HEK293 (cell line): ENCODE measurements at regions not wholly inside any gene's neighbourhood (a gene's known extent, or its start where the extent isn't known, plus 50 kb on each side); places are given as distances from the start of the nearest gene placed in this dataset.

Experiments used
- CTCF ChIA-PET: fragments of 350-600 bp; formaldehyde crosslinking; extraction: SDS; loops from one replicate; lab custom pipeline; 2021; ENCODE audit warnings: antibody characterized with exemption; lab: Yijun Ruan, JAX
- POLR2A ChIA-PET: fragments of 300-600 bp; formaldehyde crosslinking; extraction: SDS; loops from one replicate; lab custom pipeline; 2020; ENCODE audit warnings: antibody characterized with exemption, inconsistent platforms; lab: Yijun Ruan, JAX
- H3K27ac ChIP-seq: fragments of 200-500 bp; sonication (Bioruptor generic); 2 replicates; pipeline ENCODE4 v1.5.1; 2014; ENCODE audit warnings: low read depth, low read length, control low read depth, inconsistent platforms; ENCODE audit errors: extremely low read depth
- H3K36me3 ChIP-seq, 2 experiments: fragments of 200-500 bp in 1 of 2; sonication (Bioruptor generic) in 1 of 2; 1 replicate in 1 of 2; 2 replicates in 1 of 2; pipeline ENCODE4 v1.5.1; 2014 to 2017; ENCODE audit warnings: inconsistent platforms in 2 of 2, low read length in 2 of 2; ENCODE audit not compliant: control insufficient read depth in 2 of 2, insufficient read depth in 1 of 2
- H3K4me1 ChIP-seq: fragments of 200-500 bp; sonication (Bioruptor generic); 2 replicates; pipeline ENCODE4 v1.5.1; 2014; ENCODE audit warnings: mild to moderate bottlenecking, low read length, inconsistent platforms; ENCODE audit not compliant: control insufficient read depth, insufficient read depth
- H3K4me3 ChIP-seq: 2 replicates; pipeline ENCODE4 v1.5.1; 2011; ENCODE audit warnings: low read depth, mild to moderate bottlenecking, control low read depth, low read length, moderate library complexity
- H3K9me3 ChIP-seq: fragments of 200-500 bp; sonication (Bioruptor generic); 2 replicates; pipeline ENCODE4 v1.5.1; 2014; ENCODE audit warnings: low read depth, low read length, inconsistent platforms; ENCODE audit not compliant: control insufficient read depth, insufficient read depth
- GLIS1 ChIP-seq: fragments of 450-650 bp; formaldehyde crosslinking; IDR thresholded peaks from 2 replicates; pipeline ENCODE4 v1.5.1; 2016; ENCODE audit warnings: missing biosample characterization, missing genetic modification characterization
- PRDM1 ChIP-seq: fragments of 450-650 bp; formaldehyde crosslinking; IDR thresholded peaks from 2 replicates; pipeline ENCODE4; 2016; ENCODE audit warnings: missing biosample characterization, missing genetic modification characterization
- ZBTB11 ChIP-seq: fragments of 450-650 bp; formaldehyde crosslinking; conservative IDR thresholded peaks from 2 replicates; pipeline ENCODE4 v1.5.1; 2016; ENCODE audit warnings: low read depth, missing biosample characterization, missing genetic modification characterization
- ZBTB8A ChIP-seq: fragments of 450-650 bp; formaldehyde crosslinking; IDR thresholded peaks from 2 replicates; pipeline ENCODE4 v1.5.1; 2016; ENCODE audit warnings: missing biosample characterization, missing genetic modification characterization
- ZNF140 ChIP-seq: fragments of 450-650 bp; formaldehyde crosslinking; IDR thresholded peaks from 2 replicates; pipeline ENCODE4 v1.5.1; 2016; ENCODE audit warnings: missing biosample characterization, missing genetic modification characterization
- ZNF175 ChIP-seq: fragments of 450-650 bp; formaldehyde crosslinking; IDR thresholded peaks from 2 replicates; pipeline ENCODE4 v1.5.1; 2016; ENCODE audit warnings: missing biosample characterization, missing genetic modification characterization
- ZNF266 ChIP-seq: fragments of 450-650 bp; formaldehyde crosslinking; IDR thresholded peaks from 2 replicates; pipeline ENCODE4 v1.5.1; 2016; ENCODE audit warnings: missing biosample characterization, missing genetic modification characterization, low read depth
- ZNF350 ChIP-seq: fragments of 450-650 bp; formaldehyde crosslinking; IDR thresholded peaks from 2 replicates; pipeline ENCODE4 v1.5.0; 2017; ENCODE audit warnings: missing biosample characterization, mild to moderate bottlenecking, missing genetic modification characterization
- ZNF394 ChIP-seq: fragments of 450-650 bp; formaldehyde crosslinking; IDR thresholded peaks from 2 replicates; pipeline ENCODE4 v1.5.1; 2016; ENCODE audit warnings: missing biosample characterization, missing genetic modification characterization, mild to moderate bottlenecking, moderate library complexity, borderline replicate concordance
- ZNF510 ChIP-seq: fragments of 450-650 bp; formaldehyde crosslinking; IDR thresholded peaks from 2 replicates; pipeline ENCODE4 v1.5.1; 2018; ENCODE audit warnings: mild to moderate bottlenecking, missing genetic modification characterization, missing biosample characterization; ENCODE audit not compliant: insufficient replicate concordance
- ZNF529 ChIP-seq: fragments of 450-650 bp; formaldehyde crosslinking; IDR thresholded peaks from 2 replicates; pipeline ENCODE4 v1.5.1; 2017; ENCODE audit warnings: missing genetic modification characterization, missing biosample characterization; ENCODE audit not compliant: insufficient replicate concordance
- ZNF555 ChIP-seq: fragments of 450-650 bp; formaldehyde crosslinking; conservative IDR thresholded peaks from 2 replicates; pipeline ENCODE4 v1.5.1; 2017; ENCODE audit warnings: missing biosample characterization, mild to moderate bottlenecking, missing genetic modification characterization, inconsistent platforms
- ZNF558 ChIP-seq: fragments of 450-650 bp; formaldehyde crosslinking; IDR thresholded peaks from 2 replicates; pipeline ENCODE4 v1.5.1; 2016; ENCODE audit warnings: missing biosample characterization, missing genetic modification characterization
- ZNF571 ChIP-seq: fragments of 450-650 bp; formaldehyde crosslinking; IDR thresholded peaks from 2 replicates; pipeline ENCODE4 v1.5.0; 2017; ENCODE audit warnings: missing biosample characterization, missing genetic modification characterization
- ZNF621 ChIP-seq: fragments of 450-650 bp; formaldehyde crosslinking; IDR thresholded peaks from 2 replicates; pipeline ENCODE4 v1.5.1; 2017; ENCODE audit warnings: missing biosample characterization, missing genetic modification characterization
- ZNF623 ChIP-seq: fragments of 450-650 bp; formaldehyde crosslinking; IDR thresholded peaks from 2 replicates; pipeline ENCODE4 v1.5.1; 2016; ENCODE audit warnings: missing biosample characterization, missing genetic modification characterization
- ZNF629 ChIP-seq: fragments of 450-650 bp; formaldehyde crosslinking; IDR thresholded peaks from 2 replicates; pipeline ENCODE4 v1.5.1; 2017; ENCODE audit warnings: missing biosample characterization, missing genetic modification characterization
- ZNF654 ChIP-seq: fragments of 450-650 bp; formaldehyde crosslinking; IDR thresholded peaks from 2 replicates; pipeline ENCODE4 v1.5.1; 2016; ENCODE audit warnings: low read depth, missing biosample characterization, missing genetic modification characterization
- ZNF791 ChIP-seq: fragments of 450-650 bp; formaldehyde crosslinking; IDR thresholded peaks from 2 replicates; pipeline ENCODE4 v1.5.1; 2016; ENCODE audit warnings: missing biosample characterization, missing genetic modification characterization
- TF ChIP-seq, protein P1 (sequence below): fragments of 450-650 bp; formaldehyde crosslinking; IDR thresholded peaks from 2 replicates; pipeline ENCODE4 v1.5.1; 2016; ENCODE audit warnings: missing biosample characterization, missing genetic modification characterization
- TF ChIP-seq, protein P2 (sequence below): fragments of 450-650 bp; formaldehyde crosslinking; IDR thresholded peaks from 2 replicates; pipeline ENCODE4 v1.5.1; 2016; ENCODE audit warnings: missing biosample characterization, missing genetic modification characterization
- TF ChIP-seq, protein P3 (sequence below): fragments of 450-650 bp; formaldehyde crosslinking; IDR thresholded peaks from 2 replicates; pipeline ENCODE4 v1.5.1; 2016; ENCODE audit warnings: missing biosample characterization, missing genetic modification characterization
- TF ChIP-seq, protein P4 (sequence below): fragments of 450-650 bp; formaldehyde crosslinking; IDR thresholded peaks from 2 replicates; pipeline ENCODE4 v1.5.1; 2016; ENCODE audit warnings: missing biosample characterization, missing genetic modification characterization

- TF ChIP-seq, protein P1, sequence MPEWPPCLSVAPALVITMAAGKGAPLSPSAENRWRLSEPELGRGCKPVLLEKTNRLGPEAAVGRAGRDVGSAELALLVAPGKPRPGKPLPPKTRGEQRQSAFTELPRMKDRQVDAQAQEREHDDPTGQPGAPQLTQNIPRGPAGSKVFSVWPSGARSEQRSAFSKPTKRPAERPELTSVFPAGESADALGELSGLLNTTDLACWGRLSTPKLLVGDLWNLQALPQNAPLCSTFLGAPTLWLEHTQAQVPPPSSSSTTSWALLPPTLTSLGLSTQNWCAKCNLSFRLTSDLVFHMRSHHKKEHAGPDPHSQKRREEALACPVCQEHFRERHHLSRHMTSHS (tag by site-specific recombination) = no peak
These were observed 485.2 kb downstream of the PLPP3 start (continued) for GRCh38 chr1:56094168-56094567.

DNA sequence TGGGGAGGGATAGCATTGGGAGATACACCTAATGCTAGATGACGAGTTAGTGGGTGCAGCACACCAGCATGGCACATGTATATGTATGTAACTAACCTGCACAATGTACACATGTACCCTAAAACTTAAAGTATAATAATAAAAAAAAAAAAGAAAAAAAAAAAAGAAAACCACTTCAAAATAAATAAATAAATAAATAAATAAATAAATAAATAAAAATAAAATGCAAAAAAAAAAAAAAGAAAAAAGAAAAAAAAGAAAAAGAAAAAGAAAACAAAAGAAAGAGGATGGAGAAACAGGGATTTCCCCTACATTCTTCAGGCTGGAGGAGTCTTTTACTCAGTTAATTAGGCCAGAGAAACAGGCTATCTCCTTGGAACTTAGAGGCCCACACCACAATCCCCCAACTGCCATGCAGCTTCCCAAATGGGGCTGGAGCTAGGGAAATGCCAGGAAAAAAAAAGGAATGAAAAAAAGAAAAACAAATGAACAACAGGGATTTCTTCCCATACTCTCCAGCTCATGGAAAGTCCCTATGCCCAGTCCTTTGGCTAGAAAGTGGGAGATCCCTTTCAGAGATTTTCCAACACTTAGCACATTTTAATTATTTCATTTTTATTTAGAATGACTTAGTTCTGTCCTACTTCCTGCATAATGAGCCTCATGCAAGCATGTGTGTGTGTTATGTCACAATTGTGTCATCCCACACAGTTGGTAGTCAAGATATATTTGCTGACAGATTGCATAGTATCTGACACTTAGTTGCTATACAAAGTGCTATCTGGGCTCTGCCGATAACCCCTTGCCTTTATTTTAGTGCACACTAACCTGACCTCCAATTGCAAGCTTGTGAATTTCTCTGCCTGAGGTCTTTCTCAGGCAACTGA, 486.4 kb downstream of the PLPP3 start:
- ChIA-PET CTCF (no interaction called here), POLR2A (no interaction called here)
- Histone ChIP-seq H3K4me3 (no peak overlapping the region), H3K27ac (no peak overlapping the region), H3K4me1 (no peaks in the 10 kb centered on the region), H3K9me3 (no peaks in the 10 kb centered on the region), H3K36me3 (no peaks in the 10 kb centered on the region)
- TF ChIP-seq ZNF175 (tag by site-specific recombination) (no peak), ZNF791 (tag by site-specific recombination) (no peak), ZNF510 (tag by site-specific recombination) (peak; percentile 73), GLIS1 (tag by site-specific recombination) (no peak), ZNF654 (tag by site-specific recombination) (peak; percentile 31), ZNF621 (tag by site-specific recombination) (no peak), ZNF555 (tag by site-specific recombination) (peak; percentile 33), ZBTB11 (tag by site-specific recombination) (peak; percentile 81), ZBTB8A (peak; percentile 79), ZNF266 (tag by site-specific recombination) (peak; percentile 58), ZNF140 (tag by site-specific recombination) (peak; percentile 61; the same call in 1 of the 2 replicates), ZNF571 (no peak), PRDM1 (tag by site-specific recombination) (peak; percentile 28; the same call in 1 of the 2 replicates), ZNF529 (tag by site-specific recombination) (peak; percentile 11), ZNF558 (tag by site-specific recombination) (peak; percentile 48; the same call in 1 of the 2 replicates), ZNF623 (peak; percentile 69), ZNF350 (no peak), ZNF629 (tag by site-specific recombination) (0 out of 2 replicates have a peak, but pooled peaks have one; percentile 22), ZNF394 (peak; percentile 49; the same call in 1 of the 2 replicates)
- TF ChIP-seq, protein P2, sequence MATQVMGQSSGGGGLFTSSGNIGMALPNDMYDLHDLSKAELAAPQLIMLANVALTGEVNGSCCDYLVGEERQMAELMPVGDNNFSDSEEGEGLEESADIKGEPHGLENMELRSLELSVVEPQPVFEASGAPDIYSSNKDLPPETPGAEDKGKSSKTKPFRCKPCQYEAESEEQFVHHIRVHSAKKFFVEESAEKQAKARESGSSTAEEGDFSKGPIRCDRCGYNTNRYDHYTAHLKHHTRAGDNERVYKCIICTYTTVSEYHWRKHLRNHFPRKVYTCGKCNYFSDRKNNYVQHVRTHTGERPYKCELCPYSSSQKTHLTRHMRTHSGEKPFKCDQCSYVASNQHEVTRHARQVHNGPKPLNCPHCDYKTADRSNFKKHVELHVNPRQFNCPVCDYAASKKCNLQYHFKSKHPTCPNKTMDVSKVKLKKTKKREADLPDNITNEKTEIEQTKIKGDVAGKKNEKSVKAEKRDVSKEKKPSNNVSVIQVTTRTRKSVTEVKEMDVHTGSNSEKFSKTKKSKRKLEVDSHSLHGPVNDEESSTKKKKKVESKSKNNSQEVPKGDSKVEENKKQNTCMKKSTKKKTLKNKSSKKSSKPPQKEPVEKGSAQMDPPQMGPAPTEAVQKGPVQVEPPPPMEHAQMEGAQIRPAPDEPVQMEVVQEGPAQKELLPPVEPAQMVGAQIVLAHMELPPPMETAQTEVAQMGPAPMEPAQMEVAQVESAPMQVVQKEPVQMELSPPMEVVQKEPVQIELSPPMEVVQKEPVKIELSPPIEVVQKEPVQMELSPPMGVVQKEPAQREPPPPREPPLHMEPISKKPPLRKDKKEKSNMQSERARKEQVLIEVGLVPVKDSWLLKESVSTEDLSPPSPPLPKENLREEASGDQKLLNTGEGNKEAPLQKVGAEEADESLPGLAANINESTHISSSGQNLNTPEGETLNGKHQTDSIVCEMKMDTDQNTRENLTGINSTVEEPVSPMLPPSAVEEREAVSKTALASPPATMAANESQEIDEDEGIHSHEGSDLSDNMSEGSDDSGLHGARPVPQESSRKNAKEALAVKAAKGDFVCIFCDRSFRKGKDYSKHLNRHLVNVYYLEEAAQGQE (tag by site-specific recombination) = peak; percentile 69
- TF ChIP-seq, protein P3, sequence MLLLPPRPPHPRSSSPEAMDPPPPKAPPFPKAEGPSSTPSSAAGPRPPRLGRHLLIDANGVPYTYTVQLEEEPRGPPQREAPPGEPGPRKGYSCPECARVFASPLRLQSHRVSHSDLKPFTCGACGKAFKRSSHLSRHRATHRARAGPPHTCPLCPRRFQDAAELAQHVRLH = peak; percentile 37; the same call in 1 of the 2 replicates
- TF ChIP-seq, protein P4, sequence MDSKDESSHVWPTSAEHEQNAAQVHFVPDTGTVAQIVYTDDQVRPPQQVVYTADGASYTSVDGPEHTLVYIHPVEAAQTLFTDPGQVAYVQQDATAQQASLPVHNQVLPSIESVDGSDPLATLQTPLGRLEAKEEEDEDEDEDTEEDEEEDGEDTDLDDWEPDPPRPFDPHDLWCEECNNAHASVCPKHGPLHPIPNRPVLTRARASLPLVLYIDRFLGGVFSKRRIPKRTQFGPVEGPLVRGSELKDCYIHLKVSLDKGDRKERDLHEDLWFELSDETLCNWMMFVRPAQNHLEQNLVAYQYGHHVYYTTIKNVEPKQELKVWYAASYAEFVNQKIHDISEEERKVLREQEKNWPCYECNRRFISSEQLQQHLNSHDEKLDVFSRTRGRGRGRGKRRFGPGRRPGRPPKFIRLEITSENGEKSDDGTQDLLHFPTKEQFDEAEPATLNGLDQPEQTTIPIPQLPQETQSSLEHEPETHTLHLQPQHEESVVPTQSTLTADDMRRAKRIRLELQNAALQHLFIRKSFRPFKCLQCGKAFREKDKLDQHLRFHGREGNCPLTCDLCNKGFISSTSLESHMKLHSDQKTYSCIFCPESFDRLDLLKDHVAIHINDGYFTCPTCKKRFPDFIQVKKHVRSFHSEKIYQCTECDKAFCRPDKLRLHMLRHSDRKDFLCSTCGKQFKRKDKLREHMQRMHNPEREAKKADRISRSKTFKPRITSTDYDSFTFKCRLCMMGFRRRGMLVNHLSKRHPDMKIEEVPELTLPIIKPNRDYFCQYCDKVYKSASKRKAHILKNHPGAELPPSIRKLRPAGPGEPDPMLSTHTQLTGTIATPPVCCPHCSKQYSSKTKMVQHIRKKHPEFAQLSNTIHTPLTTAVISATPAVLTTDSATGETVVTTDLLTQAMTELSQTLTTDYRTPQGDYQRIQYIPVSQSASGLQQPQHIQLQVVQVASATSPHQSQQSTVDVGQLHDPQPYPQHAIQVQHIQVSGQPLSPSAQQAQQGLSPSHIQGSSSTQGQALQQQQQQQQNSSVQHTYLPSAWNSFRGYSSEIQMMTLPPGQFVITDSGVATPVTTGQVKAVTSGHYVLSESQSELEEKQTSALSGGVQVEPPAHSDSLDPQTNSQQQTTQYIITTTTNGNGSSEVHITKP (tag by site-specific recombination) = no peak
